ENCODE measurements at regions not wholly inside any gene's neighbourhood (a gene's known extent, or its start where the extent isn't known, plus 50 kb on each side); places are given as distances from the start of the nearest gene placed in this dataset.

- TF ChIP-seq POLR2A (IDR thresholded peaks at IDR 0.05), result no peak
- no peak for TF ChIP-seq CTCF (IDR thresholded peaks at IDR 0.05 in 8 of 11, conservative IDR thresholded peaks at IDR 0.05 in 3 of 11)
These were observed 106.9 kb upstream of the NDP start for GRCh38 chrX:44080083-44080482.
